GM23338 (cell line): ENCODE measurements at regions not wholly inside any gene's neighbourhood (a gene's known extent, or its start where the extent isn't known, plus 50 kb on each side); places are given as distances from the start of the nearest gene placed in this dataset.
"Not testable (repeated sequence)": the region's sequence is repeated elsewhere in the genome, so short reads cannot be mapped to it uniquely, and the experiment has no call there.

Source experiments
- EZH2phosphoT487 ChIP-seq: fragments of 200-600 bp; sonication (generic); IDR thresholded peaks from one replicate; pipeline ENCODE4 v1.8.1; 2018; ENCODE audit warnings: antibody characterized with exemption; ENCODE audit not compliant: unreplicated experiment
- POLR2AphosphoS5 ChIP-seq: IDR thresholded peaks from 2 replicates; pipeline ENCODE4 v1.6.1; 2016; ENCODE audit warnings: antibody characterized with exemption, low read depth
- TF ChIP-seq, protein P1 (sequence below), 2 experiments: fragments of 200-600 bp in 1 of 2; sonication (generic) in 1 of 2; conservative IDR thresholded peaks; 2 replicates each; pipeline versions ENCODE4 v1.5.1 to v1.6.1; 2016 to 2017; ENCODE audit warnings: antibody characterized with exemption in 2 of 2, low read depth in 2 of 2, mild to moderate bottlenecking in 2 of 2, moderate library complexity in 1 of 2
- TF ChIP-seq, protein P2 (sequence below): IDR thresholded peaks from one replicate; pipeline ENCODE4 v1.6.1; 2018; ENCODE audit warnings: antibody characterized with exemption; ENCODE audit not compliant: unreplicated experiment

DNA sequence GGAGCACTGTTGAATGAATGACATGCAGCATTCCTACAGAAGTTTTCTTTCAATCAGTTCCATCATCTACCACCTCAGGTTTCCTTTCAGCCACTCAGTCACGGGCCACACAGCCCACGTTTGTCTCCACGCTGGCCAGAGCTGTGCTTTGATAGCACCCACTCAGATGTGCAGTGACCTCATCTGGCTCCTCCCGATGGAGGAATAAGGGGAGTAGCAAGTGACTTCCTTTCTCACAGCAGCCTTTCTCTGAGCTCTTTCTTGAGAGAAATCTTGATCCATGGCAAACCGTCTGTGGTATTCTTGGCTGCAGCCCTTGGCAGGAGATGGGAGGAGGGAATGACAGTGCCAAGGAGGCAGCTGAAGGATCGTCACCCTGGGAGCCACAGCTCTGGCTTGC, 62.4 kb downstream of the HOXC4 start:
- TF ChIP-seq, protein P1, sequence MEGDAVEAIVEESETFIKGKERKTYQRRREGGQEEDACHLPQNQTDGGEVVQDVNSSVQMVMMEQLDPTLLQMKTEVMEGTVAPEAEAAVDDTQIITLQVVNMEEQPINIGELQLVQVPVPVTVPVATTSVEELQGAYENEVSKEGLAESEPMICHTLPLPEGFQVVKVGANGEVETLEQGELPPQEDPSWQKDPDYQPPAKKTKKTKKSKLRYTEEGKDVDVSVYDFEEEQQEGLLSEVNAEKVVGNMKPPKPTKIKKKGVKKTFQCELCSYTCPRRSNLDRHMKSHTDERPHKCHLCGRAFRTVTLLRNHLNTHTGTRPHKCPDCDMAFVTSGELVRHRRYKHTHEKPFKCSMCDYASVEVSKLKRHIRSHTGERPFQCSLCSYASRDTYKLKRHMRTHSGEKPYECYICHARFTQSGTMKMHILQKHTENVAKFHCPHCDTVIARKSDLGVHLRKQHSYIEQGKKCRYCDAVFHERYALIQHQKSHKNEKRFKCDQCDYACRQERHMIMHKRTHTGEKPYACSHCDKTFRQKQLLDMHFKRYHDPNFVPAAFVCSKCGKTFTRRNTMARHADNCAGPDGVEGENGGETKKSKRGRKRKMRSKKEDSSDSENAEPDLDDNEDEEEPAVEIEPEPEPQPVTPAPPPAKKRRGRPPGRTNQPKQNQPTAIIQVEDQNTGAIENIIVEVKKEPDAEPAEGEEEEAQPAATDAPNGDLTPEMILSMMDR (conservative IDR thresholded peaks at IDR 0.05; ENCODE audit: low read depth in 2 of 2), result not testable (repeated sequence)
- not testable (repeated sequence) for TF ChIP-seq POLR2AphosphoS5, EZH2phosphoT487
- TF ChIP-seq, protein P2, sequence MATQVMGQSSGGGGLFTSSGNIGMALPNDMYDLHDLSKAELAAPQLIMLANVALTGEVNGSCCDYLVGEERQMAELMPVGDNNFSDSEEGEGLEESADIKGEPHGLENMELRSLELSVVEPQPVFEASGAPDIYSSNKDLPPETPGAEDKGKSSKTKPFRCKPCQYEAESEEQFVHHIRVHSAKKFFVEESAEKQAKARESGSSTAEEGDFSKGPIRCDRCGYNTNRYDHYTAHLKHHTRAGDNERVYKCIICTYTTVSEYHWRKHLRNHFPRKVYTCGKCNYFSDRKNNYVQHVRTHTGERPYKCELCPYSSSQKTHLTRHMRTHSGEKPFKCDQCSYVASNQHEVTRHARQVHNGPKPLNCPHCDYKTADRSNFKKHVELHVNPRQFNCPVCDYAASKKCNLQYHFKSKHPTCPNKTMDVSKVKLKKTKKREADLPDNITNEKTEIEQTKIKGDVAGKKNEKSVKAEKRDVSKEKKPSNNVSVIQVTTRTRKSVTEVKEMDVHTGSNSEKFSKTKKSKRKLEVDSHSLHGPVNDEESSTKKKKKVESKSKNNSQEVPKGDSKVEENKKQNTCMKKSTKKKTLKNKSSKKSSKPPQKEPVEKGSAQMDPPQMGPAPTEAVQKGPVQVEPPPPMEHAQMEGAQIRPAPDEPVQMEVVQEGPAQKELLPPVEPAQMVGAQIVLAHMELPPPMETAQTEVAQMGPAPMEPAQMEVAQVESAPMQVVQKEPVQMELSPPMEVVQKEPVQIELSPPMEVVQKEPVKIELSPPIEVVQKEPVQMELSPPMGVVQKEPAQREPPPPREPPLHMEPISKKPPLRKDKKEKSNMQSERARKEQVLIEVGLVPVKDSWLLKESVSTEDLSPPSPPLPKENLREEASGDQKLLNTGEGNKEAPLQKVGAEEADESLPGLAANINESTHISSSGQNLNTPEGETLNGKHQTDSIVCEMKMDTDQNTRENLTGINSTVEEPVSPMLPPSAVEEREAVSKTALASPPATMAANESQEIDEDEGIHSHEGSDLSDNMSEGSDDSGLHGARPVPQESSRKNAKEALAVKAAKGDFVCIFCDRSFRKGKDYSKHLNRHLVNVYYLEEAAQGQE, result not testable (repeated sequence)
